Loucy (cell line): ENCODE measurements at regions not wholly inside any gene's neighbourhood (a gene's known extent, or its start where the extent isn't known, plus 50 kb on each side); places are given as distances from the start of the nearest gene placed in this dataset.

Source experiments
- H2AFZ ChIP-seq: fragments of 200-600 bp; sonication (generic); 2 replicates; pipeline ENCODE4 v1.6.0; 2016; ENCODE audit warnings: antibody characterized with exemption, mild to moderate bottlenecking, low read length, moderate library complexity
- H3F3A ChIP-seq: fragments of 200-600 bp; 2 replicates; pipeline ENCODE4 v1.6.0; 2016; ENCODE audit warnings: antibody characterized with exemption, low read depth, mild to moderate bottlenecking
- H3K27me3 ChIP-seq: fragments of 200-600 bp; sonication (generic); 2 replicates; pipeline ENCODE4 v1.6.1; 2014; ENCODE audit warnings: low read length, mild to moderate bottlenecking; ENCODE audit not compliant: insufficient read depth, poor library complexity, severe bottlenecking
- H3K36me3 ChIP-seq: fragments of 200-600 bp; sonication (generic); 2 replicates; pipeline ENCODE4 v1.6.1; 2016; ENCODE audit warnings: low read length; ENCODE audit not compliant: insufficient read depth
- H3K4me1 ChIP-seq: fragments of 200-600 bp; sonication (generic); 2 replicates; pipeline ENCODE4 v1.5.1; 2014; ENCODE audit warnings: low read length, mild to moderate bottlenecking; ENCODE audit not compliant: insufficient read depth, poor library complexity, severe bottlenecking
- H3K4me2 ChIP-seq: fragments of 200-600 bp; sonication (generic); 2 replicates; pipeline ENCODE4 v1.6.0; 2014; ENCODE audit warnings: antibody characterized with exemption, low read length, low read depth, mild to moderate bottlenecking; ENCODE audit not compliant: poor library complexity, severe bottlenecking
- H3K4me3 ChIP-seq: fragments of 200-600 bp; sonication (generic); 2 replicates; pipeline ENCODE4 v1.5.1; 2014; ENCODE audit warnings: low read length, mild to moderate bottlenecking, mixed read lengths; ENCODE audit not compliant: poor library complexity, severe bottlenecking
- H3K79me2 ChIP-seq: fragments of 200-600 bp; sonication (generic); 2 replicates; pipeline ENCODE4 v1.6.1; 2014; ENCODE audit warnings: low read length; ENCODE audit not compliant: insufficient read depth
- H3K9ac ChIP-seq: fragments of 200-600 bp; sonication (generic); 2 replicates; pipeline ENCODE4 v1.6.0; 2014; ENCODE audit warnings: mild to moderate bottlenecking, low read depth, low read length, moderate library complexity; ENCODE audit not compliant: poor library complexity, severe bottlenecking
- H3K9me2 ChIP-seq: fragments of 200-600 bp; sonication (generic); replicated peaks from 2 replicates; pipeline ENCODE4 v1.6.1; 2016; ENCODE audit warnings: low read depth, low read length, mixed read lengths
- H3K9me3 ChIP-seq: fragments of 200-600 bp; sonication (generic); 2 replicates; pipeline ENCODE4 v1.6.1; 2014; ENCODE audit warnings: mild to moderate bottlenecking, antibody characterized with exemption, low read length, low read depth; ENCODE audit not compliant: insufficient read depth
- H4K20me1 ChIP-seq: fragments of 200-600 bp; sonication (generic); 2 replicates; pipeline ENCODE4 v1.6.0; 2014; ENCODE audit warnings: antibody characterized with exemption, low read length, mild to moderate bottlenecking; ENCODE audit not compliant: insufficient read depth, poor library complexity, severe bottlenecking
- CTCF ChIP-seq: fragments of 200-600 bp; sonication (generic); conservative IDR thresholded peaks from 2 replicates; pipeline ENCODE4 v1.5.1; 2014; ENCODE audit warnings: mild to moderate bottlenecking, antibody characterized with exemption, low read length
- EZH2phosphoT487 ChIP-seq: fragments of 200-600 bp; IDR thresholded peaks from 2 replicates; pipeline ENCODE4 v1.6.1; 2018; ENCODE audit warnings: antibody characterized with exemption, mild to moderate bottlenecking, moderate library complexity, borderline replicate concordance

GRCh38 chr11:92681586-92681985 is 287.9 kb upstream of the MTNR1B start:
- Histone ChIP-seq H3K27me3 (no peaks in the 10 kb centered on the region), H2AFZ (no peak overlapping the region), H3K79me2 (no peaks in the 10 kb centered on the region), H3K9me2 (no peaks in the 10 kb centered on the region), H4K20me1 (no peaks in the 10 kb centered on the region), H3K9me3 (no peaks in the 10 kb centered on the region), H3K4me3 (no peak overlapping the region), H3K36me3 (no peaks in the 10 kb centered on the region), H3K9ac (no peak overlapping the region), H3F3A (no peaks in the 10 kb centered on the region), H3K4me1 (no peaks in the 10 kb centered on the region), H3K4me2 (no peak overlapping the region)
- TF ChIP-seq EZH2phosphoT487: no peak
- TF ChIP-seq CTCF: no peak

- no peaks in the 10 kb centered on the region for H3K27me3 ChIP-seq
- H3K4me3 ChIP-seq: no peak overlapping the region
- TF ChIP-seq CTCF: no peak
- no peak for TF ChIP-seq EZH2phosphoT487
- no peaks in the 10 kb centered on the region for H3K9me2 ChIP-seq
- no peaks in the 10 kb centered on the region for H3K4me1 ChIP-seq
- no peaks in the 10 kb centered on the region for H3K9me3 ChIP-seq
- H3K4me2 ChIP-seq: no peak overlapping the region
- no peaks in the 10 kb centered on the region for H3F3A ChIP-seq
- no peak overlapping the region for H2AFZ ChIP-seq
- H3K79me2 ChIP-seq: no peaks in the 10 kb centered on the region
- H3K9ac ChIP-seq: no peak overlapping the region
- no peaks in the 10 kb centered on the region for H4K20me1 ChIP-seq
- H3K36me3 ChIP-seq: no peaks in the 10 kb centered on the region
These were observed 287.3 kb upstream of the MTNR1B start for GRCh38 chr11:92682136-92682535.

- H3K4me2 ChIP-seq: no peak overlapping the region
- no peaks in the 10 kb centered on the region for H3F3A ChIP-seq
- H3K4me3 ChIP-seq: no peak overlapping the region
- no peaks in the 10 kb centered on the region for H3K9me2 ChIP-seq
- H3K27me3 ChIP-seq: no peaks in the 10 kb centered on the region
- H3K9me3 ChIP-seq: no peaks in the 10 kb centered on the region
- no peaks in the 10 kb centered on the region for H3K36me3 ChIP-seq
- H4K20me1 ChIP-seq: no peaks in the 10 kb centered on the region
- H2AFZ ChIP-seq: no peak overlapping the region
- H3K9ac ChIP-seq: no peak overlapping the region
- H3K4me1 ChIP-seq: no peaks in the 10 kb centered on the region
- no peaks in the 10 kb centered on the region for H3K79me2 ChIP-seq
- TF ChIP-seq EZH2phosphoT487 (no peak), CTCF (no peak)
These were observed 286.5 kb upstream of the MTNR1B start for GRCh38 chr11:92682952-92683351.
